ENCODE measurements at regions not wholly inside any gene's neighbourhood (a gene's known extent, or its start where the extent isn't known, plus 50 kb on each side); places are given as distances from the start of the nearest gene placed in this dataset.
"Not testable (repeated sequence)": the region's sequence is repeated elsewhere in the genome, so short reads cannot be mapped to it uniquely, and the experiment has no call there.

DNA sequence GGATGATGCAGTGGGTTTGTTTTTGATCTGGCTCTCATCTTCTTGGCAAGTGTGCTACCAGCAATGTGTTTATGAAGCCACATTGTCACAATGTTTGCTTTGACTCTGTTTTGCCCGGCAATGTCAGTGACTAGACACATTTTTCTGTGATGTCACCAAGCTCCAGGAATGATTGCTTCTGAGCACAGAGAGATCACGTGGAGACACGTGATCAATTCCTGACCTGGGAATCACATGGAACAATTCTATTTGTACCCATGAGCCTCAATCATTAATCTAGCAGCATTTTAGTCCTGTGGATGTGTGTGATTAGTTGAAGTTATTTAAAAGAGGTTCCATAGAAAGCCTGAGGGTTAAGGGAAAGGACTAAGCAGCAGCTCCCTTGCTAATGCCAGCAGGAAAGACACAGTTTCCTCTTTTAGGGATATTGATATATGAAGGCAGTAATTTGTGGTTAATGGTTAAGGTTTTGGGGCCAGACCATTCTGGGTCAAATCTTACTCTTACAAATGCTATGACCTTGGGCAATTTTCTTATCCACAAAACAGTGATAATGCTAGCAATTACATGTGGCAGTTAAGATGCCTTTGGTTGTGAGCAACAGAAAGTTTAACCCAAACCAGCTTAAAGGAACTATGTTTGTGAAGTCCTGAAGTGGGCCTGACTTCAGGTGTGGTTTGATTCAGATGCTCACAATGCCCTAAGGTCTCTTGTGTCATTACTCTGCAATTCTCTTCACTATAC lies 59.0 kb downstream of the FASLG start:
- DNase-seq: no peak

DNA sequence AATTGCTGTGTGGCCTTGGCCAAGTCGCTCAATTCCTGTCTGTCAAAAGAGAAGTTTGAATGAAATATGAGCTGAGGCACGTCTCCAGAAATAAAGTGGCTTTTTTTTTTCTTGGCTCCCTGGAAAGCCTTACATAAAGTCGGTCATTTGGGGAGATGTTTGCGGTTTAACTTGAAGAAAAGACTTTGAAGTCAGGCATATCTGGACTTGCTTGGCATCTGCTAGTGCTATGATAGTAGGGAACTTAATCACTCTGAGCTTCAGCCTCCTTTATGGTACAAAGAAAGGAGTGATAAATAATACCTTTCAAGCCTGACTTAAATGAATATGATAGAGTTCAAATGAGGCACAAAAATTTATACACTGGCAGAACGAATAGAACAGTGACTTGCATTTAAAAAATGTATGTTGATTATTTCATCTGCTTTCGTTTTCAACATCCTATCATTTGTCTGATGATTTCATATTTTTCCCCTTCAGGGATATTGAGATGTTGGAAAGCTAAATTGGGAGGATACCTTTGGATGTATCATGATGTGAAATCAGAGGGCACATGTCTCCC lies 60.2 kb downstream of the FASLG start:
- no peak for DNase-seq

DNA sequence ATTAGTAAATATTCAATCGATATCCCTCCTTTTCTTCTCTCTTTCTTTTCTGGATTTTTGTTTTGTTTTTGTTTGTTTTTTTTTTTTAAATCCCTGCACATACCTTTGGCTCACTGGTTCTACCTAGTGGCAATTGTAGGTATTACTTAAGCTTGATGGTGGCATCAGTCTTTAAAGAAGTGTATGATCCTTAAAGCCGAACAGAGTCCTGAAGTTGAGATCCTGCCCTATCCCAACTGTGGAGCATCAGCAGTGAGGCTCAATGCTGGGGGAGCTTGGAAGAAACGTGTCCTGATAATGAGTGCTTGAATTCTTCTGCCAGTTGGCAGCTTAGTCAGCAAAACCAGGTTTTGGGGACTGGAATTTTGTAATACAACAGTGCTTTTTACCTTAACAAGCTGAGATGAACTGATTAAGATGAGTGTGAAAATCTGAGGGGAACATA lies 60.8 kb downstream of the FASLG start:
- DNase-seq: no peak

DNA sequence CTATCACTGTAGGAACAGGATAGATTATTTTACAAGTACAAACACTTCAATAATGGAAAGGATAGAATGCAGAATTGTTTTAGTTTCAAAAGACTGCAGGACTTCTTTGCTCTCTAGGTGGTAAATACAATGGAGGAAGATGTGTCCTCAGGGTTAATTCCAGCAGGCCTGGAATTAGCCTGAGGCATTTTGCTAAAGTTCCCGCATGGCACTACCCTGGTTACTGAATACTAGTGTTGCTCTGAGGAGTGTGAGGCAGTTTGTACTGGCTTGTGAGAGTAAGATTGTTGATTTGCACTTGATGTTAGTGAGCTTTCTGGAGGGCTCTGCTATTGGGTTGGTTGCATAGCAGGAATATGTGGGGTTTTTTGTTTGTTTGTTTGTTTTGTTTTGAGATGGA lies 61.4 kb downstream of the FASLG start:
- no peak for DNase-seq

DNA sequence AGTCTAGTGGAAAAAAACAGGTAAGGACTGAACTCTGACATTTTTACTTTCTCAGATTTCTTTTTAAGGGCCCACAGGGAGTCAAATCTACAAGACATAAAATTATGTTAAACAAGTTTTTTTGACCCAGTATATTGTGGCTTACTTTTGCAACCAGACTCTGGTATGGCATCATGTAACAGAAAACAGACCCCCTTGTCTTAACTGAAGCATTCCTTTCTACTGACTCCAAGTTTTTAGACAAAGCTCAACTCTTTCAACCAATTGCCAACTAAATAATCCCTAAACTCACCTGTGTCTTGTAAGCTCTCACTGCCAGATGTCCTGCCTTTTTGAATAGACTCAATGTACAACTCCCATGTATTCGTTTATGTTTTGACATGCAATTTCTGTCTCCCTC lies 64.3 kb downstream of the FASLG start:
- no peak for DNase-seq

DNA sequence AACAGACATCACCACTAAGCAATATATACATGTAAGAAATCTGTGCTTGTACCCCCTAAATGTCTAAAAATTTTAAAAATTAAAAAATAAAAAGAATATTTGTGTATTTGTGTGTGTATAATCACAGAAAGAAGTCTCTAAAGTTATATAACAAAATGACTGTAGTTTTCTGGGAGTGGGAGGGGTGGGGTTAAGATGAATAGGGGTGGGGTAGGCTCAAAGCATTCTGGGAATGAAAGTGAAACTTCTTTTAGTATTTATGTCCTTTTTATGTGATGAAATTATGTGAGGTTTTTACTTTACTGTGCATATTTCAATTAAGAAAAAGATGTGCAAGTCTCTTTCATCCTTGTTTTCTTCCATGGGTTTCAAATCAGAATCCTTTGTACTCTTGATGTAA lies 65.3 kb downstream of the FASLG start:
- no peak for DNase-seq

DNA sequence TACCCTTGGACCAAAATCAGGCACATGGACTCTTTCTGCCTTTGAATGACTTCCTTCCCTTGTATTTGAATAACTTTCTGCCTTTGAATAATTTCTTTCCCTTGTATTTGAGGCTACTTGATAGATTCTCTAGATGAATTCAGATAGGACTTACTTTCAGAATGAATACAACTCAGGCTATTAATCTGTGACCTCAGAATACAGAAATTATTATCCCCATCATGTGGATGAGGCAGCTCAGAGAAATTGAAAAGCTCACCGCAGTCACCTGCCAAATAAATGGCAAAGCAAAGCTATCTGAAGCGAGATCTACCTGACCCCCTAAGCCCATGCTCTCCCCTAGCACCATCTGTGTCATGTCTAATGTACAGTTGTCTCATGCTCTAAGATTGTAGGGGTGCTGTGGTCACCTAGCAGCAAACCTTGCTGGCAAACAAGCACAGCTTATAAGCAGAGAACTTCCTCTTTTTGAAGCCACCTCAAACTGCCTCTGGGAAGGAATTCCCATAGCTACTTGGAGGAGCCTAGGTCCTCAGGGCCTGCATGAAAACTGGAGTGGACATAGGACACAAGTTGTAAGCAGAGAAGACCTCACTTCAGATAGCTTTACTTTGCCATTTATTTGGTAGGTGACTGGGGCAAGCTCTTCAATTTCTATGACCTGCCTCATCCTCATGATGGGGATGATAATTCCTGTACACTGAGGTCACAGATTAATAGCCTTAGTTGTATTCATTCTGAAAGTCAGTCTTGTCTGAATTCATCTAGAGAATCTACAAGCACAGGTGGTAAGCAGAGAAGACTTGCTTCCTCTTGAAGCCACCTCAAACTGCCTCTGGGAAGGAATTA lies 66.1 kb downstream of the FASLG start:
- DNase-seq: peak; percentile 25

DNA sequence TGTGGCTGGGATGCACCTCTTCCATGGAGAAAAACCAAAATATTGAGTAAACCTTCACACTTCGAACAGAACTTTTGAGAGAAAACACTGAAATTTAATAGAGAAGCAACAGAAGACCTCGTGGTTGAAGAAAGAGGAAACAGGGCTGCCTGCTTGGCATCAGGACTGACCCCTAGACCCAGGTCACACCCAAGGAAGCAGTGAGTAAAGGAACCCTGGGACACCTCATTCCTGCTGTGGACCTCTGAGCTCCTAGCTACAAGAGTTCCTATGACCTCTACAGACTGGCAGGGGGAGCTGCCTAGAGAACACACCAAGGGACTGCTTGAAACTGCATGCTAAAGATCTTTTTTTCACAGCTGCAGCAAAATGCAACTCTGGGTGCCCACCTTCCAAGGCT lies 67.8 kb downstream of the FASLG start:
- no peak for DNase-seq

DNA sequence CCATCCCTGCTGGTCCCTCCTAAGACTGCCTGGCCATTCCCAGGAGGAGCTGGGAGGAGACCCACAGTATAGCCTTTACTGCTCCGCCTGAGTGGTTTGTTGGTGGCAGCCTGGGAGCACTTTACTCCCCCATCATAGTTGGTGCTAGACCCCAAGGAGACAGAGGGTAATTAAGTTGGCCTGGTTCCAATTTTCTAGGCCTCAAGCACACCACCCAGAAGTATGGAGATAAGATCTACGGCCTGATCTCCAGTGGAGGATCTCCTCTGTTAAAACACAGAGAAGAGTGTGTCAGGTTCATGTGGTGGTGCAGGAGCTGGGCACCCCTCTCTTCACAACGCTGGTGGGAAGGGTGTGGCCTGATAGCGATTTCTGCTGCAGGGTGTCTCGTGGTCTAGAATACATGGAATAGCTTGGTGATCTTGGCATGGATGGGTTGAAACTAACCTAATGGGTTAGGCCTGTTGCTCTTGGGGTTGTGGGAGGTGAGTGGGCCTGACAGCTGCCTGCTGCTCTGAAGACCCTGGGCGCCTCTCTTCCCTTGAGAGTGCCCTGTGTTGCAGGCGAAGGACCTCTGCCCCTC lies 68.5 kb downstream of the FASLG start:
- DNase-seq: no peak

DNA sequence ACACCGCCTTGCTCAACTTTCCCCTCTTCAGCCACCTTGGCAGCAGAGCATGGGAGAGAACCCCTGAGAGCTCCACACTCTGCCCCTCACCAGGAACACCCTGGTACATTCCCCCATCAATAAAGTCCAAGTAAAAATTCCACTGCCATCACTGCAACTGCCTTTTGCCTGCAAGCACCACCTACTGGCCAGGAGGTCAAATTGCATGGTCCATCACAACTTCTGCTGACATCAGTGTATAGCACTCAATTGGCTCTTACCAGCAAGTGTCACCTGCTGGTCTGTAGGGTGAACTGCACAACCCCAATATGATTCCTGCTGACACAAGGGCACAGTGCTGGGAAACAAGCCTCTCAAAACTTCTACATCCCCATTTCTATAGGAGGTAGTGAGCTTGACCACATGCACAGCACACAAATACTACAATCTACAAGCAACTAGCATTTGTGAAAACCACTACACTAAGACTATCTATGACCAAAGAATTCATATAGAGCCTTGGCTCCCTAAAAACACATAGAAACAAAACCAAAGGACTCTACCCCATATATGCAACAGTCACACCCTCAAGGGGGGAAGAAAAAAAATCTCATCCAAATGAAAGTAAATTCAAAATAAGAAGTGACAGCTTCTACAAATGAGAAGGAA lies 69.2 kb downstream of the FASLG start:
- DNase-seq: no peak

DNA sequence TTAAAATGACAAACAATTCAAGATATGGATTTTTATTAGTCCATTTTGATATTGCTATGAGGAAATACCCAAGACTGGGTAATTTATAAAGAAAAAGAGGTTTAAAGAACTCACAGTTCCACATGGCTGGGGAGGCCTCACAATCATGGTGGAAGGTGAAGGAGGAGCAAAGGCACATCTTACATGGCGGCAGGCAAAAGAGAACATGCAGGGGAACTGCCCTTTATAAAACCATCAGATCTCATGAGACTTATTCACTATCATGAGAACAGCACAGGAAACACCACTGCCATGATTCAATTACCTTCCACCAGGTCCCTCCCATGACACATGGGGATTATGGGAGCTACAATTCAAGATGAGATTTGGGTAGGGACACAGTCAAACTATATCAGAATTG lies 69.8 kb downstream of the FASLG start:
- DNase-seq: not testable (repeated sequence)

DNA sequence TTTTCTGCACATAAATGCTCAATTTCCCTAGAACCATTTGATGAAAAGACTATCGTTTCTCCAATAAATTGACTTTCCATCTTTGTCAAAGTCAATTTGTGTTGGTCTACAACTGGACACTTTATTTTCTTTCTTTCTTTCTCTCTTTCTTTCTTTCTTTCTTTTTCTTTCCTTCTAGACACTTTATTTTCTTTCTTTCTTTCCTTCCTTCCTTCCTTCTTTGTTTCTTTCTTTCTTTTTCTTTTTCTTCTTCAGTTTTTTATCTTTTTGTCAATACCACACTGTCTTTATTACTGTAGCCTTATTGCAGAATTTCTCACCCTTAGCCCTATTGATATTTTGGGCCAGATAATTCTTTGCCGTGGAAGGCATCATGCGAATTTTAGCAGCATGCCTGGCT lies 73.5 kb downstream of the FASLG start:
- no peak for DNase-seq

DNA sequence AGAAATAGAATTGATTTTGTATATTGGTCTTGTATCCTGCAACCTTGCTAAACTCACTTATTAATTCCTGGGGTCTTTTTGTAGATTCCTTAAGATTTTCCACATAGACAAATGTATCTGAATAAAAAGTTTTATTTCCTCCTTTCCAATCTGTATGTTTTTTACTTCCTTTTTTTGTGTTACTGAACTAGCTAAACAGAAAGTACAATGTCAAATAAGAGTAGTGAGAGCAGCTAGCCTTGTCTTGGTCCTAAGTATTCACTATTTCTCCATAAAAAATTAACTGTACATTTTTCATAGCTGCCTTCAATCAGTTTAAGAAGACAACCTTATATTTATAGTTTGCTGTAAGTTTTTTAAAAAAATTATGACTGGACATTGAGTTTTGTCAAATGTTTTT lies 74.9 kb downstream of the FASLG start:
- DNase-seq: no peak

DNA sequence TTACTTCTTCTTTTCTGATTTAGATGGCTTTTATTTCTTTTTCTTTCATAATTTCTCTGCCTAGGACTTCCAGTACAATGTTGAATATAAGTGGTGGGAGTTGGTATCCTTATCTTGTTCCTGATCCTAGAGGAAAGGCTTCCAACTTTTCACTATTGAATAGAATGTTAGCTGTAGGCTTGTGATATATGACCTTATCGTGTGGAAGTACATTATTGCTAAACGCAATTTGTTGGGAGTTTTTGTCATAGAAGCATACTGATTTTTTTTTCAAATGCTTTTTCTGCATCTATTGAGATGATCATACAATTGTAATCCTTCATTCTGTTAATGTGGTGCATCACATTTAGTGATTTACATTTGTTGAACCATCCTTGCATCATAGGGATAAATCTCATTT lies 79.5 kb downstream of the FASLG start:
- no peak for DNase-seq

DNA sequence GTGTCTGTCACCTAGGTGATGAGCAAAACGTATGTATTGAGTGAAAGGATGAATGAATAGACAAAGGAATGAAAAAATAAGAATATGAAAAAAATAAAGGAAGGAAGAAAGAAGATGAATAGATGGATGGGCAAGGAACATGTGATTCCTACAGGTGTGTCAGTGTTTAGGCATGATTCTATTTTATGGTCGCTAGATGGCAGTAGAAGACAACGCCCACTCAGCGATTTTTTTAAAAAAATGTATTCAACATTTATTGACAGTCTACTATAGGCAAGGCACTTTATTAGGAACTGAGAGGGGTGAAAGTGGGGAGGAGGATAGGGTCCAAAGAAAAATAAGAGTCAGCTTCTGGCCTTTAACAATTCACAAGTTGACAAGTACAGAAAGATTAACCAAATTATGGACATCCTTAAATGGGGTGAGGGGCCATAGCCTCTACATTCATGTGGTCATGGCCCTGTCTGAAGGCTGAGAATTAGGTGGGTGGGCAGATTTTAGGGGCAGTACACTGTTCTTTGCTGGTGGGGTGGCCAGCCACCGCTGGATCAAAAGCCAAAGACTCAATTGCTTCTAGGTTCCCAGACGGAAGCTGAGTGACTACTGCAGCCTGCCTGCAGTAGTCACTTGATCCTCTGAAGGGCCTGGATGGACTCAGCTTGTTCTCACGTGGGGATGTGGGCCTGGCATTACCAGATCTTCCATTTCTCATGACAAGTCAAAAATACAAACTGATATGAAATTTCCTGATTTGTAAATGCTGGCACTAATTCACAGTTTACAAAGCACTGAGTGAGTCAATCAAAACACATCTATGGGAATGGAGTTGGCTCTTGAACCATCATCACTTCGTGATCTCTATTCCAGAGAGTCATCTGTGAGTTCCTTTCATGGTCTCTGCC lies 83.9 kb downstream of the FASLG start:
- DNase-seq: no peak

DNA sequence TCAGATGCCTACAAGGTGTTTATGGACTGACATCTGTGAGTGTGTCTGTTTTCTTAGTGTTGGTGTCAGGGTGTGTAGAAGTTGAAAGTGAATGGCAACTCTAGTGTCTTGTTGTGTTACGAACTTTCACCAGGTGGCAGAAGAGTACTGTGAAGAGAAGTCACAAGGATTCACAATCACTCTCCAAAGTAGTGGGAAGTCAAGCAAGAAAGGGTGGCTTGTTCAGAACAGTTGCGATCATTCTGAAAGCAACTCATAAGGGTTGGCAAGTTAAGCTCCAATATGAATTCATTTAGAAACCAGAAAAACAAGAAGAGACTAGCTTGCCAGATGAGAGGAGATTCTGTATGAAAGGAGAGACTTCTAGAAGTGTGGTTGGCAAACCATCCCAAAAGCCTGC lies 86.1 kb downstream of the FASLG start:
- peak; percentile 38 for DNase-seq

DNA sequence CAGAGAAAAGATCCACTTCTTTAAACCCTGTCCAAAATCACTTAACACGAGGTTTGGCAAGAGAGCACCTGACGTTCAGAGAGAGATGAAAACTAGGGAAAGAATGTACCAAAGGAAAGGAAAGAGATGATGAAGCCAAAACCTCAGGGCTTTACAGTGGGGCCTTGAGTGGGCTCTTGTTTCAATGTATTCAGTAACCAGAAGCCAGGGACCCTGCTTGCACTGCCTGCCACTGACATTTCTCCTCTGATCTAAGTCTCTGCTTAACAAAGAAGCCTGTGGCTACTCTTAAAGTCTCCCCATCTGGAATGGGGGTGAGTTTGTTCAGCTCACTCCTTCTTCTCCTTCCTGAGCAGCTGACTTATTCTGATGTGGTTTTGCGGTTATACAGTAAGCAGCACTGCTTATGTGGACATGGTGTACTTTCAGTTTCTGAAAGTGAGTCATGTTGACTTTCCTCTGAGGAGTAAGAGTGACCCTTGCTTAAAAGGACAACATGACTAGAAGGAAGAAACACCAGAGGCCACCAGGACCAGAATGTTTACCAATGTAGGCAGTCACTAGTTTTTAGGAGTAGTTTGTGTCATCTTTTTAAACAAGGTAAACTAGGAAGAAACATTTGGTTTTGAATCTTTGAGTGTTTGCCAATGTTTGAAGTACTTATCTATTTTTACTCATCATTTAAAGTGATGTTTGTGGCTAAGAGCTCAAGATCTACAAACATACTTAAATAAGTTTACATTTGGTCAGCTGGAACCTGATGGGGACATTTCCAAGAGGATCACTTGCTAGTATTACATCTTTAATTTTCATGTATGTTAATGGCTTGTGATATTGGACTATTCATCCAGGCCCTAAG lies 87.4 kb downstream of the FASLG start:
- peak; percentile 90 for DNase-seq

DNA sequence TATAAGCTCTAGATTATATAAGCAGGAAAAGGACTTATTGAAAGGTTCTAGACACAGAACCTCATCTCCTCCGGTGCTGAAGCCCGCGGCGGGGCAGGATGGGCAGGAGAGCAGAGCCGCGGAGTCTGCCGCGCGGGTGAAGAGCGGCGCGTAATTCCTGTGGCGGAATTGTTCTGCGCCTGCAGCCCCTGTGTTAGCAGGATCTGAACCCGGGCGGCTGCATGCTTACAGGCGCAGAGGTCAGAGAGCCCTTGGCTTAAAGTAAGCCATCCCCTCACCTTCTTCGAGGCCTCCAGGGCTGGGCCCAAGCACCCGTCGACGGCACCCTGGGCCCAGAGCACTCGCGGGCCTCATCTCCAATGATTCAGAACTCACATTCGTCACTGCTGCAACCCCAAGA lies 89.3 kb downstream of the FASLG start:
- no peak for DNase-seq

DNA sequence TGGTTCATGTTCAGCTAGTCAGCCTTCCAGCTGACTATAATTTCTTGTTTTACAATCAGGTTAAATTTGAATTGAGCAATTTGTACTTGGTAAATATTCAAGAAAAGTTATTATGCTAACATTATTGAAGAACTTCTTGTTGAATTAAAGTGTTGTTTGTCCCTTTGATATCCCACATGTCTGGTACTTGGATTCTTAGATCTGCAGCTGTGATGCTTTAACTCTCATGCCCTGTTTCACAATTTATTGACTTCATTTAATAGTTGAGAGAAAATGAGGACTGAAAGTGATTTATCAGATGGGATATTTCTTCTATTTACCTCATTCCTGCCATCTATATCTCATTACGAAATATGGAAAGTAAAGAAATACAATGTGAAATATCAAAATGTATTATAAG lies 92.8 kb downstream of the FASLG start:
- no peak for DNase-seq

DNA sequence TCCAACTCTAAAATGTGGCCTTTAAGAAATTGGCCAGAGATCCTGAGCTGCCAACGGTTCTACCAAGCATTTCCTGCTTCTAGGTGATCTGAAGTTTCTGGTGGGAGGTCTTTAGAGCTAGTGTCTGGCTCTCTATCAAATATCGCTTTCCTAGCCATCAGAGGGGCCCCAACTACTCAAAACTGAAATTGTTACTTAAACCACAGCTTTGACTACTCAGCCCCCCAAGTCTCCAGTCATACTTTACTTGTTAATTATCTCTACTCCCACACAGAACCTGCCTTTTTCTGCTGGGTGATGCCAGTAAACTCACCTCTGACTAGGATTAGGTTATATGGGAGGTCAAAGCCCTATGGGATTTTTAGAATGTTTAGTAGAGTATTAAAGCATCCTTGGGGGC lies 95.1 kb downstream of the FASLG start:
- DNase-seq: no peak

DNA sequence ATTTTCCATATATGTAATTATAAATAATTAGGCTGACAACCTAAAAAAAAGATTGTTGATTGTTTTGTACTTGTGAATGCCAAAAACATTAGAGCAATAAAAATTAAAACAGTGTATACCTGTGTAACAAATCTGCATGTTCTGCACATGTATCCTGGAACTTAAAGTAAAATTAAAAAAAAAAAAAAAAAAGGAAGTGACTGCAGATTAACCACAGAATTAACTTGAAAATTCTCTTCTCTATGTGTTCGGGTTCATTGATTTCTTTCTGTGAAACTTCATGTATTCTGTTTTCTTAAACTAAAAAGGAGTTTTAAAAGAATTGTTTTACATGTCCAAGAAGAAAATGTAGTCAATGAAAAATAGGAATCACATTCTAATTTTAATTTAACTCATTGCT lies 95.7 kb downstream of the FASLG start:
- no peak for DNase-seq
